ENCODE measurements at regions not wholly inside any gene's neighbourhood (a gene's known extent, or its start where the extent isn't known, plus 50 kb on each side); places are given as distances from the start of the nearest gene placed in this dataset.

DNA sequence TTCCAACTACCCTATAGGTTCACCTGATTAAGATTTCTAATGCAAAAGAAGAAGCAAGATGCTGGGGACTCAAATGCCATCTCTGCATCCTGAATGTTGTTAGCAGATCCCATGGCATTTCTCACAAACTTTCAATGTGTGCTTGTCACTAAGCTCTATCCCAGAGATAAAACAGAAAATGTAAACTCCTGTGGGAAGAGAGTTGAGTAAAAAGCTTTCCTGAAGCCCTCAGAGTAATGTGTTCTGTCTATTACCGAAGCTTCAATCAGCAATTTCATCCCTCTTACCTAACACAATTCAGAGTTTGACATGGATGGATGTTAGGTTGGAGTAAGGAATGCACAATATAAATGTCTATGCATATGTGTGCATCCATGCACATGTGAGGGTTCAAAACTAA lies 829.9 kb upstream of the PRMT6 start:
- no peak for DNase-seq (ENCODE audit: low spot score)

- DNase-seq (ENCODE audit: low spot score), result no peak
These were observed 824.3 kb upstream of the PRMT6 start for GRCh38 chr1:106232128-106232527.

DNA sequence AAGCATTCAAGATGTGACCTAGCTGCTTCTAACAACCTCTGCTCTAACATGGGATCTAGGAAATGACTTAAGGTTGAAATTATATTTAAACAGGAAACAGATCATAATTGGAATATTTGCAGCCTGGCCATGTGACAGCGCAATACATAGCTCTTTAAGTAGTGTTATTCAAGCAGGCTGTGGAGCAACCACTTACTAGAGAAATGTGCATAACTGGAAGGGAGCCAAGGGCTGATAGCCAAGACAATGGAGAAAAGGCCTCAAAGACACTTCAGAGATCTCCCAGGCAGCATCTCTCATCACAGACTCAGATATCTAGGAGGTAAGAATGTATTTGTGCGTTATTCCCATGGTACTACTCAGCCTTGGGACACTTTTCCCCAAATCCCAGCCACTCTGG lies 823.0 kb upstream of the PRMT6 start:
- DNase-seq (ENCODE audit: low spot score), result no peak

DNA sequence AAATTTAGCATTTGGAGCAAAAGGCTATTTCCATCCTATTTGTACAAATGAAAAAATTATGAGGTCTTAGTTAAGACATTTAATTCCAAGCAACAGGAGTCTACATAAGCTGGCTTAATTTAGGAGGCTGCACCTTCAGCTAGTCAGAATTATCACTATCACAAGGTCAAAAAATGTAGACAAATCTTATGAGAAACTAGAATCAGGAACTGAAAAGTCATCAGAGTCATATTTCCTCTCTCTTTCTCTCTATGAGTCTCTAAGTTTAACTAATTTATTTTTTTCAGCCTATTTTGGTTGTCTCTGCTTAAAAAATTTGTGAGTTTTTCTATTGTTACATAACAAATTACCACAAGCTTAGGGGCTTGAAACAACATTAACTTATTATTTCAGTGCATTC lies 807.1 kb upstream of the PRMT6 start:
- DNase-seq (ENCODE audit: low spot score), result no peak

GRCh38 chr1:106249810-106250209 lies 806.7 kb upstream of the PRMT6 start:
- no peak for DNase-seq (ENCODE audit: low spot score)

GRCh38 chr1:106254748-106255147 lies 801.7 kb upstream of the PRMT6 start:
- DNase-seq (ENCODE audit: low spot score), result no peak

DNA sequence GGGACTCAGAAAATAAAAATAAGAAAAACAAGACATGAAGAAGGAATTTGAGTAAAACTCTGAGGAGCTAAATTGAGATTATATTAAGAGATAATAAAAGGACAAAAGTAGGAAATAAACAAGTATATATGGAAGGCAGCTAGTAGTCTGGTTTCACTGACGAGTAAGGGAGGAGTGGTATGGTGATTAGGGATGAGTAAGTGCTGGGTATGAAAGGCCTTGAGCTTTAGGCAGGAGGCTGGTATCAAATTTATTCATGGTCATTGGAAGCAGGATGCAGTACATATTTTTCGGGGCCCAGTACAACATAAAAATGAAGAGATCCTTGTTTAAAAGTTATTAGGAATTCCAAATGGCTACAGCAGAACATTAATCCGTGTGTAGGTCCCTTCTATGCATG lies 789.7 kb upstream of the PRMT6 start:
- DNase-seq (ENCODE audit: low spot score), result no peak

DNA sequence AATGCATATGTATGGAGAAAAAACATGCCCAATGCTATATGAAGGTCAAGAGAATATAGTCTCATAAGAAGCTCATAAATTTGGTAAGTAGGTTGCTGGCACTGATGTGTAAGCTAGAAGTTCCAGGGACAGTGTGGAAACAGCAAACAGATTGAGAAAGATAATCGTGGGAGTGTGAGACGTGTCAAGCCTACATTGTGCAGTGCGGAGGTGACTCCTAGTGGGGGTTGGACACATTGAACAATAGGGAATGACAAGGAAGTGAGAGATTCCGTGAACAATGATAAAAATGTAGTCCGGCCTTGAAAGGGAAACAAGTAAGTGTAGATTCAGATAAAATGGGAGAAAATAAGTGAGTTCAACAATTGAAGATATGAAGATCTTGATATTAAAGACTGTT lies 788.4 kb upstream of the PRMT6 start:
- DNase-seq (ENCODE audit: low spot score), result peak; percentile 49

DNA sequence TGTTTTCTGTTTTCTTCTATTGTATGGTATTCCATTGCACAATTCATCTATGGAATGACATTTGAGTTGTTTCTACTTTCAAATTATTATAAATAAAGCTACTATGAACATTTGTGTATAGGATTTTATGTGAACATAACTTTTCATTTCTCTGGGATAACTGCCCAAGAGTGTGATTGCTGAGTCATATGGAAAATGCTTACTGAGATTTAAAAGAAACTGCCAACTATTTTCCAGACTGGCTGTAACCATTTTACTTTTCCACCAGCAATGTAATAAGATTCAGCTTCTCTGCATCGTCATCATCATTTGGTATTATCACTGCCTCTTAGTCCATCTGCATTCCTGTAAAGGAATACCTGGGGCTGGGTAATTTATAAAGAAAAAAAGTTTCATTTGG lies 779.6 kb upstream of the PRMT6 start:
- DNase-seq (ENCODE audit: low spot score), result no peak

- no peak for DNase-seq (ENCODE audit: low spot score)
These were observed 778.7 kb upstream of the PRMT6 start for GRCh38 chr1:106277786-106278185.

DNA sequence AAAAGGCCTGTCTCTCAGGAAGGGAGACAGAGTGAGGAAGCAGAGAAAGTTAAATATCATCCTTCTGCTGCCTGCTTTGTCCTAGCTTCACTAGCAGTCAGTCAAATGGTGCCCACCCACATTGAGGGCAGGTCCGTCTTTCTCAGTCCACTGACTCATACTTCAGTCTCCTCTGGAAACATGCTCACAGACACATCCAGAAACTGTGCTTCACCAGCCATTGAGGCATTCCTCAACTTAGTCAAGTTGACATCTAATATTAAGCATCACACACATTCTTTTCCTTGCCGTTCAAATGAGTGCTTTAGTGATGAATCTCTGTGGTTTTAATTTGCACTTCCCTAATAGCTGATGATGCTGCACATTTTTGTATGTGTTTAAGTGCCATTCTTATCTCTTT lies 777.8 kb upstream of the PRMT6 start:
- DNase-seq (ENCODE audit: low spot score), result no peak

DNA sequence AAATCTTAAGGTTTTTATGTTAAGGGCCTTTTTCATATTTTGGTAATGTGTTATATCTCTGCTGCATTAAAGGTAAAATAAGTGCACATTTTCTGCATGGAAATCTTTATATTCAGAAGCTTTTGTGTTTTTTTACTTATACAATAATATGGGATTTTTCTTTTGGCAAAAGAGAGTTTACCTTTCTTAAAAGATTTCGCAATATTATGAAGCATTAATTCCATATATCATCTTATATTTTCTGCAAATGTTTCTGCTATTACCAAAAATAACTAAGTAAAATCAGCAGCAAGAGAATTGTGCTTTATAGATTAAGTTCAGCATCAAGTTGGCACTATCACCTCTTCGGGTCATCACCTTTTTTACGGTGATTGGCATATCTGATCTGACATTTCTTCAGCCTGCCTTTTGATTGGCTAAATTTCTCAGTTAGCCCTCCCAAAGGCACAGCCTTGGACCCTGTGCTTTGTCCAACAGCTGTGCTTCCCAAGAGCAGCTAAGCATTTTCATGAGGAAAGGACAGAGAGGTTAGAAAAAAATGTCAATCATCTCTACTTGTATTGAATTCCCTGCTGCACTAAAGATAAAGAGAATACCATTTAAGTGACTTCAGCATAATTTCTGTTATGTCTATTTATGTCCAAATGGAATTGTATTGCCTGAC lies 767.1 kb upstream of the PRMT6 start:
- no peak for DNase-seq (ENCODE audit: low spot score)

- no peak for DNase-seq (ENCODE audit: low spot score)
These were observed 765.5 kb upstream of the PRMT6 start for GRCh38 chr1:106290805-106291501.

DNA sequence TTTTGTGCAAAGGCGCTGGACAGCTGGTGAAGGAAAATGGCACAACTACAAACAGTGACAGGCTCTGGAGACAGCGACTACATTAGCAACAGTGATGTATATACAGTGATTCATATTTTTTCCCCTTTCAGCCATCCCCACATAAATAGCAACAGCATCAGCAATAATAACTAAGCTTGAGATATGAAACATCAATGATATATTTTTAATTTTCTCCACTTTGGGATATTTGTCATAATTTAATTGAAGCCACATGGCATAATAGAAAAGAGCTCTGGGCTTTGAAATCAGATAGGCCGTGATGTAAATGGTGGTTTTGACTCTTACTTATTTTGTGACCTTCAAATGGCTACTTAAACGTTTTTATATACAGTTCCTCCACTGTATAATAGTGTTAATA lies 764.3 kb upstream of the PRMT6 start:
- no peak for DNase-seq (ENCODE audit: low spot score)

- DNase-seq (ENCODE audit: low spot score), result no peak
These were observed 760.0 kb upstream of the PRMT6 start for GRCh38 chr1:106296431-106296830.

DNA sequence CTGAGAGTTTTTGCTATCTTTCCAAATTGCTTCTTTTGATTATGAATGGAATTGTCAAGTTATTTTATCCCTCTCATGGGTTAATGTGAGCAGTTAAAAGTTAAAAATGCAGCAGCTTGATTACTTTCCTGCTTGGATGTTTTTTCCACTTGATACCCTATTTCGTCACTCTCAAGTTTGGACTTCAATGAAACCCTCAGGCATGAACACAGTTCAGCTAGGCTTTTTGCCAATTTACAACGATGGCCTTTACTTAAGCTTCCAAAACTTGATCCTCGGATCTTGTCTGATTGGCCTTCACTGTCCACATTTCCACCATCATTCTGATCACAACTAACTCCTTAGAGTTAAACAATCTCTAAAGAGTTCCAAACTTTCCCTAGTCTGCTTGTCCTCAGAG lies 752.4 kb upstream of the PRMT6 start:
- no peak for DNase-seq (ENCODE audit: low spot score)

- no peak for DNase-seq (ENCODE audit: low spot score)
These were observed 736.9 kb upstream of the PRMT6 start for GRCh38 chr1:106319612-106320011.

- DNase-seq (ENCODE audit: low spot score), result no peak
These were observed 730.9 kb upstream of the PRMT6 start for GRCh38 chr1:106325600-106325999.

- no peak for DNase-seq (ENCODE audit: low spot score)
These were observed 712.0 kb upstream of the PRMT6 start for GRCh38 chr1:106344494-106344893.

GRCh38 chr1:106360252-106360651 lies 696.2 kb upstream of the PRMT6 start:
- DNase-seq (ENCODE audit: low spot score), result peak; percentile 7

DNA sequence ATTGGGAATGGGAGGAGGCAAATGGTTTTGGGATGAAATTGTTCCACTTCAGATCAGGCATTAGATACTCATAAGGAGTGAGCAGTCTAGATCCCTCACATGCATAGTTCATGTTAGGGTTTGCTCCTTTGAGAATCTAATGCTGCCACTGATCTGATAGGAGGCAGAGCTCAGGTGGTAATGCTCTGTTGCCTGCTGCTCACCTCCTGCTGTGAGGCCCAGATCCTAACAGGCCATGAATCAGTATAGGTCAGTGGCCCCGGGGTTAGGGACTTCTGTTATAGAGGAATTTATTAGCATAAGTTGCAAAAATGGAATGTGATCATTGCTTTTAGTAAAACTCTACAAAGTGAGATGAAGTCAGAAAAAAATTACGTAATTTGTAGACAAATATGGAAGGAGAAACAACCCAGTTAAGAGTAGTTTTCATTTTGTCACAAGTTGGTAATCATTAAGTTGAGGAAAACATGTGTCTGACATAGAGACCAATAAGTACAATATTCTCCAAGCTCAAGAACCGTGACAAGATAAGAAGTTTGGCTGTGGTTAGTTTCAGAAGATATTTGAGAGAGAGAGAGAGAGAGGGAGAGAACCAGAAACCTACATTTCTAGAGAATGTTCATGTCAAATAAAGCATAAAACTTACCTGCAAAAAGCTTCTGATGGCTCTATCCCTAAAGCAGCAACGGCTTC lies 689.7 kb upstream of the PRMT6 start:
- DNase-seq (ENCODE audit: low spot score), result no peak

DNA sequence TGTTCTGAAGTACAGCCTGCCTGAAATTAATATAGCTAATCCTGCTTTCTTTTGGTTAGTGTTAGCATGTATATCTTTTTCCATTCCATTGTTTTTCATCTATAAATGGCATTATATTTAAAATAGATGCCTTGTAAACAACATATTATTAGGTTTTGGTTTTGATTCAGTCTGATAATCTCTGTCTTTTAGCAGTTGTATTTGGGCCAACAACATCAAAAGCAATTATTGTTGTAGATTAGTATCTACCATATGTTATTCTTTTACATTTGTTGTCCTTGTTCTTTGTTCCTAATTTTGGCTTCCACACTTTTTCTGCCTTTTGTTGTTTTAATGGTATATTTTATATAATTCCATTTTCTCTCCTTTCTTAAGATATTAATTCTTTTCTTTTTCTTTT lies 678.2 kb upstream of the PRMT6 start:
- no peak for DNase-seq (ENCODE audit: low spot score)

DNA sequence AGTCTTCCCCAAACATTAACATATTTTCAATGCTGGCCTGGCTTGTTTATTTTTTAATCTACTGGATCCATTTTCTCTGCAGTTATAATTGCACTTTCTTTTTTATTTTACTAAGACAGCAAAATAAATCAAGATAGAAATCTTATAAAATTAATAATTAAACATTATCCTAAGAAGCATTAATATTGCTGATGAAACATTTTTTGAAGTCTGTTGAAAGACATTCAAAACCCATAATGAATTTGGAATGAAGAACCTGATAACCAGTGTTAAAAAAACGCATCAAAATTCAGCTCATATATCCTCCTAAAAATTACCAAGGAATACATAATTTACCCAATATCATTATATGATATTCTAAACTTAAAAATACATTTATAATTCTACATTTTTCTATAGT lies 675.7 kb upstream of the PRMT6 start:
- no peak for DNase-seq (ENCODE audit: low spot score)
